Neuronal stem cell (in vitro differentiated cells): ENCODE measurements at regions not wholly inside any gene's neighbourhood (a gene's known extent, or its start where the extent isn't known, plus 50 kb on each side); places are given as distances from the start of the nearest gene placed in this dataset.
A peak's percentile ranks its signal among the peaks of the same experiment; 100 is the strongest.

Experiments
- DNase-seq: peaks from one replicate; pipeline ENCODE4 v3.0.0-alpha.2; 2013; ENCODE audit warnings: low spot score
- H2AFZ ChIP-seq: one replicate; pipeline ENCODE4 v1.6.1; 2013; ENCODE audit warnings: mild to moderate bottlenecking, low read length, inconsistent platforms
- H2AK5ac ChIP-seq: 2 replicates; pipeline ENCODE4 v1.6.1; 2013; ENCODE audit warnings: low read depth, mild to moderate bottlenecking, inconsistent platforms, low read length, moderate library complexity, mixed read lengths
- H2BK120ac ChIP-seq: 2 replicates; pipeline ENCODE4 v1.6.1; 2013; ENCODE audit warnings: low read depth, mild to moderate bottlenecking, inconsistent platforms, low read length, moderate library complexity, mixed read lengths
- H2BK12ac ChIP-seq: one replicate; pipeline ENCODE4 v1.6.1; 2013; ENCODE audit warnings: low read length, inconsistent platforms
- H2BK15ac ChIP-seq: 2 replicates; pipeline ENCODE4 v1.6.1; 2013; ENCODE audit warnings: mild to moderate bottlenecking, low read length, inconsistent platforms, mixed read lengths
- H2BK5ac ChIP-seq: one replicate; pipeline ENCODE4 v1.6.1; 2013; ENCODE audit warnings: inconsistent platforms, mild to moderate bottlenecking, low read length, moderate library complexity
- H3K14ac ChIP-seq: one replicate; pipeline ENCODE4 v1.6.1; 2013; ENCODE audit warnings: low read length, inconsistent platforms
- H3K18ac ChIP-seq: 2 replicates; pipeline ENCODE4 v1.6.1; 2013; ENCODE audit warnings: low read length, inconsistent platforms
- H3K23ac ChIP-seq: 2 replicates; pipeline ENCODE4 v1.6.1; 2013; ENCODE audit warnings: low read depth, mild to moderate bottlenecking, mixed read lengths, low read length, inconsistent platforms; ENCODE audit not compliant: poor library complexity
- H3K27ac ChIP-seq: replicated peaks from 3 replicates; pipeline ENCODE4 v1.5.1; 2013; ENCODE audit warnings: low read length, inconsistent platforms
- H3K27me3 ChIP-seq, 3 experiments: 2 replicates each; pipeline ENCODE4 v1.6.1; 2013; ENCODE audit warnings: low read length in 3 of 3, mild to moderate bottlenecking in 2 of 3, inconsistent platforms in 1 of 3, low read depth in 1 of 3, mixed read lengths in 1 of 3, moderate library complexity in 1 of 3; ENCODE audit not compliant: control insufficient read depth in 3 of 3, insufficient read depth in 3 of 3
- H3K36me3 ChIP-seq, 2 donors: replicated peaks in 1 of 2; 2 replicates each; pipeline ENCODE4 v1.6.1; 2013; ENCODE audit warnings: low read length in 2 of 2; ENCODE audit not compliant: control insufficient read depth in 2 of 2, insufficient read depth in 2 of 2
- H3K4ac ChIP-seq: 2 replicates; pipeline ENCODE4 v1.6.1; 2013; ENCODE audit warnings: inconsistent platforms, mild to moderate bottlenecking, low read length, moderate library complexity
- H3K4me1 ChIP-seq, 2 donors: 1 replicate in 1 of 2; 2 replicates in 1 of 2; pipeline ENCODE4 v1.6.1; 2013; ENCODE audit warnings: low read length in 2 of 2, low read depth in 1 of 2; ENCODE audit not compliant: control insufficient read depth in 2 of 2, insufficient read depth in 1 of 2
- H3K4me2 ChIP-seq: one replicate; pipeline ENCODE4 v1.6.1; 2013; ENCODE audit warnings: mild to moderate bottlenecking, low read length, inconsistent platforms; ENCODE audit not compliant: insufficient read depth, poor library complexity, severe bottlenecking
- H3K4me3 ChIP-seq, 2 donors: 2 replicates each; pipeline ENCODE4 v1.5.1; 2013; ENCODE audit warnings: low read length in 2 of 2, mild to moderate bottlenecking in 2 of 2, inconsistent platforms in 1 of 2, moderate library complexity in 1 of 2
- H3K79me1 ChIP-seq: one replicate; pipeline ENCODE4 v1.6.1; 2013; ENCODE audit warnings: low read depth, mild to moderate bottlenecking, inconsistent platforms, low read length, moderate library complexity
- H3K9ac ChIP-seq: one replicate; pipeline ENCODE4 v1.6.1; 2013; ENCODE audit warnings: mild to moderate bottlenecking, low read depth, low read length, inconsistent platforms; ENCODE audit not compliant: poor library complexity
- H3K9me3 ChIP-seq, 2 donors: replicated peaks in 1 of 2; 2 replicates each; pipeline versions ENCODE3 to v1.6.1; 2013; ENCODE audit warnings: low read length in 2 of 2, mild to moderate bottlenecking in 2 of 2, inconsistent platforms in 1 of 2, low read depth in 1 of 2, mixed read lengths in 1 of 2, moderate library complexity in 1 of 2; ENCODE audit not compliant: control insufficient read depth in 2 of 2, insufficient read depth in 1 of 2
- H4K8ac ChIP-seq: one replicate; pipeline ENCODE4 v1.6.1; 2013; ENCODE audit warnings: low read depth, mild to moderate bottlenecking, inconsistent platforms, low read length, moderate library complexity
- H4K91ac ChIP-seq: one replicate; pipeline ENCODE4 v1.6.1; 2013; ENCODE audit warnings: low read length, low read depth, mild to moderate bottlenecking, inconsistent platforms; ENCODE audit not compliant: poor library complexity
- WGBS, 2 donors: extraction: QIAGEN DNeasy Blood & Tissue Kit; methylation state at CpG; one replicate each; pipeline ENCODE4 v1.1.7; 2013; ENCODE audit warnings: missing lambda C conversion rate in 2 of 2, mixed read lengths in 1 of 2; ENCODE audit not compliant: insufficient read length in 2 of 2, insufficient replicate concordance in 1 of 2; ENCODE audit errors: extremely low coverage in 2 of 2; 5-methylcytosine and 5-hydroxymethylcytosine counted together

DNA sequence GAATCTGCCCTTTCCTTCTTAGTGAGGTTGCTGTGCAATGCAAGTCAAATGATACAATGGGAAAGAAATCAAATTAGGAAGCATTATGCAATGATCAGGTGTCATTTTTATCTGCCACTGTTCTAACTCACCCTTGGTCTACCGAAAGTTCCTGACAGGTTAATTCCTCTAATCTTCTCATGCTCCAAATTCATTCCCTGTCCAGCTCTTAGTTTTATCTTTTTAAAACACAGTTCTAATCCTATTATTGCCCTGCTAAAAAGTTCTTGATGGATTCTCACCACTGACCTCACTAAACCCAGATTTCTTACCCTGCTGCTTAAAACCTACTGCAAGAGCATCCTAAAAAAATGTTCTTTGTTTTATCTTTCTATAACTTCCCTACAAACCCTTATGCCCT, 1000.9 kb downstream of the CDH18 start:
- Histone ChIP-seq H3K36me3 (no peaks in the 10 kb centered on the region), H3K23ac (no peak overlapping the region), H4K91ac (no peak overlapping the region), H3K27me3 (no peaks in the 10 kb centered on the region), H3K4me1 (peaks cover 7 to 12% of the 10 kb centered on the region in 2 donors), H3K4me3 (no peak overlapping the region), H3K4ac (no peak overlapping the region), H2BK12ac (no peak overlapping the region), H3K18ac (no peak overlapping the region), H4K8ac (no peak overlapping the region), H3K9me3 (no peaks in the 10 kb centered on the region), H3K79me1 (no peaks in the 10 kb centered on the region), H3K14ac (no peak overlapping the region), H2BK120ac (no peak overlapping the region), H2AFZ (peak overlapping the region; percentile 60), H2AK5ac (no peak overlapping the region), H2BK5ac (no peak overlapping the region), H3K4me2 (no peak overlapping the region), H3K9ac (no peak overlapping the region), H3K27ac (peak overlapping the region; percentile 69), H2BK15ac (no peak overlapping the region)
- WGBS, 2 donors = no CpG with 5 or more reads among the region's 1 CpG
- peak; percentile 1 for DNase-seq

GRCh38 chr5:18990852-18991251, 997.1 kb downstream of the CDH18 start:
- no CpG with 5 or more reads among the region's 1 CpG for WGBS, 2 donors
- Histone ChIP-seq H3K4me2 (no peak overlapping the region), H2AK5ac (no peak overlapping the region), H2BK120ac (no peak overlapping the region), H3K4me3 (no peak overlapping the region), H3K4ac (no peak overlapping the region), H2BK12ac (no peak overlapping the region), H2BK15ac (no peak overlapping the region), H3K9me3 (no peaks in the 10 kb centered on the region), H2BK5ac (no peak overlapping the region), H3K18ac (no peak overlapping the region), H4K8ac (no peak overlapping the region), H3K27me3 (no peaks in the 10 kb centered on the region), H3K14ac (no peak overlapping the region), H3K23ac (no peak overlapping the region), H4K91ac (no peak overlapping the region), H2AFZ (no peak overlapping the region), H3K9ac (no peak overlapping the region), H3K79me1 (no peaks in the 10 kb centered on the region), H3K27ac (no peak overlapping the region), H3K4me1 (peaks cover 4% of the 10 kb centered on the region in 2 donors), H3K36me3 (no peaks in the 10 kb centered on the region)
- no peak for DNase-seq

- no peak for DNase-seq
- WGBS, 2 donors = no CpG with 5 or more reads among the region's 1 CpG
These were observed 995.7 kb downstream of the CDH18 start for GRCh38 chr5:18992264-18992663.

DNA sequence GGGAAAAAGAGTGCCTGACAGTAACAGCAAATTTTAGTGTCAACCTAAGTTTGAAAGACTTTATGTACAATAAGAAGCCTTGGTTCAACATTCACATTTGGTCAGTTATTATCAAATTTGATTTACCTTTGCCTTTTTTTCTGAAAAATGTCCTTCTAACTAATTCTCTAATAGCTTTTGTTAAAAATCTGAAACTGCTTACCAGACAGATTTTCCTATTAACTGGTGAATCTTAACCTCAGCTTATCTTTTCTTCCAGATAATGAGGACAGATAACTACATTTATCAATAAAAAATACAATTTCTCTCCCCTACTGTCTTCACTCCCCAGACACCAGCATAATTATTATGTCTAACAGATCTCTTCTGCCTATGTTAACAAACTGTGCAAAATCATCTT, 988.5 kb downstream of the CDH18 start:
- Histone ChIP-seq H3K23ac (no peak overlapping the region), H2BK15ac (no peak overlapping the region), H2BK5ac (no peak overlapping the region), H2BK12ac (no peak overlapping the region), H3K4me1 (no peaks in the 10 kb centered on the region), H3K27me3 (peaks cover 0 to 14% (median 0%) of the 10 kb centered on the region in 3 experiments), H4K91ac (no peak overlapping the region), H3K4me2 (no peak overlapping the region), H3K9ac (no peak overlapping the region), H2AK5ac (no peak overlapping the region), H3K79me1 (no peaks in the 10 kb centered on the region), H2AFZ (no peak overlapping the region), H2BK120ac (no peak overlapping the region), H3K4me3 (no peak overlapping the region), H3K9me3 (no peaks in the 10 kb centered on the region), H3K14ac (no peak overlapping the region), H3K36me3 (no peaks in the 10 kb centered on the region), H3K18ac (no peak overlapping the region), H4K8ac (no peak overlapping the region), H3K4ac (no peak overlapping the region), H3K27ac (no peak overlapping the region)
- no peak for DNase-seq

More at GRCh38 chr5:18992264-18992663, 995.7 kb downstream of the CDH18 start:
- Histone ChIP-seq H3K4ac (no peak overlapping the region), H3K23ac (no peak overlapping the region), H3K27me3 (no peaks in the 10 kb centered on the region), H3K27ac (no peak overlapping the region), H3K4me2 (no peak overlapping the region), H3K9me3 (no peaks in the 10 kb centered on the region), H2BK15ac (no peak overlapping the region), H3K18ac (no peak overlapping the region), H3K36me3 (no peaks in the 10 kb centered on the region), H4K91ac (no peak overlapping the region), H3K9ac (no peak overlapping the region), H3K14ac (no peak overlapping the region), H2BK120ac (no peak overlapping the region), H2AK5ac (no peak overlapping the region), H4K8ac (no peak overlapping the region), H3K4me1 (peaks cover 0 to 1% of the 10 kb centered on the region in 2 donors), H2BK12ac (no peak overlapping the region), H3K79me1 (no peaks in the 10 kb centered on the region), H3K4me3 (no peak overlapping the region), H2AFZ (no peak overlapping the region), H2BK5ac (no peak overlapping the region)
